NCI-H524 (cell line): ENCODE measurements at regions not wholly inside any gene's neighbourhood (a gene's known extent, or its start where the extent isn't known, plus 50 kb on each side); places are given as distances from the start of the nearest gene placed in this dataset.

Experiments
- DNase-seq, 2 experiments: peaks; one replicate each; lab custom pipeline; 2025; lab: John Stamatoyannopoulos, UW

- no peak for DNase-seq
Observed at GRCh38 chr3:132898141-132898540, 140.1 kb upstream of the TMEM108 start.

- no peak for DNase-seq
Observed at GRCh38 chr3:132892956-132893355, 145.2 kb upstream of the TMEM108 start.

- DNase-seq, result no peak
Observed at GRCh38 chr3:132881756-132882409, 156.3 kb upstream of the TMEM108 start.

GRCh38 chr3:132880986-132881385, 157.2 kb upstream of the TMEM108 start:
- DNase-seq, result no peak

GRCh38 chr3:132879656-132880055, 157.4 kb upstream of the NPHP3 start:
- DNase-seq, result no peak

- DNase-seq, result no peak
Observed at GRCh38 chr3:132874701-132875100, 152.5 kb upstream of the NPHP3 start.

GRCh38 chr3:132872711-132873110, 150.5 kb upstream of the NPHP3 start:
- DNase-seq, result no peak

GRCh38 chr3:132871956-132872355, 149.7 kb upstream of the NPHP3 start:
- DNase-seq, result peak in 1 of 2 experiments; percentile 27

GRCh38 chr3:132870541-132870940, 148.3 kb upstream of the NPHP3 start:
- DNase-seq, result peak; percentile 36 to 85

- DNase-seq, result no peak
Observed at GRCh38 chr3:132867956-132868355, 145.7 kb upstream of the NPHP3 start.

GRCh38 chr3:132867526-132867925, 145.3 kb upstream of the NPHP3 start:
- DNase-seq, result no peak

- DNase-seq, result no peak
Observed at GRCh38 chr3:132857317-132857716, 135.1 kb upstream of the NPHP3 start.

GRCh38 chr3:132854856-132855535, 132.8 kb upstream of the NPHP3 start:
- DNase-seq, result no peak

- DNase-seq, result no peak
Observed at GRCh38 chr3:132847849-132848625, 125.8 kb upstream of the NPHP3 start.

- DNase-seq, result no peak
Observed at GRCh38 chr3:132843851-132844553, 121.8 kb upstream of the NPHP3 start.

GRCh38 chr3:132843349-132843748, 121.1 kb upstream of the NPHP3 start:
- no peak for DNase-seq

- DNase-seq, result no peak
Observed at GRCh38 chr3:132841621-132842020, 119.4 kb upstream of the NPHP3 start.

GRCh38 chr3:132840201-132840700, 118.0 kb upstream of the NPHP3 start:
- DNase-seq, result no peak

GRCh38 chr3:132838477-132838876, 116.3 kb upstream of the NPHP3 start:
- DNase-seq, result no peak

- DNase-seq, result no peak
Observed at GRCh38 chr3:132837615-132838014, 115.4 kb upstream of the NPHP3 start.

GRCh38 chr3:132834356-132834755, 112.1 kb upstream of the NPHP3 start:
- DNase-seq, result no peak

GRCh38 chr3:132829101-132829500, 106.9 kb upstream of the NPHP3 start:
- DNase-seq, result no peak
